Prostate gland (tissue), 2 donors: ENCODE measurements at regions not wholly inside any gene's neighbourhood (a gene's known extent, or its start where the extent isn't known, plus 50 kb on each side); places are given as distances from the start of the nearest gene placed in this dataset.

Experiments used
- CTCF ChIP-seq, 4 experiments: fragments of 200-600 bp in 2 of 4; fragments of 450-650 bp in 2 of 4; sonication (generic) in 2 of 4; IDR thresholded peaks; 1 replicate in 3 of 4; 2 replicates in 1 of 4; pipeline ENCODE4 v1.5.1; 2016 to 2019; ENCODE audit warnings: antibody characterized with exemption in 4 of 4, mild to moderate bottlenecking in 2 of 4, moderate library complexity in 2 of 4
- POLR2A ChIP-seq: fragments of 450-650 bp; IDR thresholded peaks from one replicate; pipeline ENCODE4 v1.6.1; 2016; ENCODE audit warnings: antibody characterized with exemption, mild to moderate bottlenecking
- POLR2AphosphoS5 ChIP-seq: sonication (generic); formaldehyde crosslinking; IDR thresholded peaks from one replicate; pipeline ENCODE4 v1.6.1; 2017; ENCODE audit warnings: antibody characterized with exemption

- TF ChIP-seq CTCF (IDR thresholded peaks at IDR 0.05) (no peak), POLR2AphosphoS5 (no peak), POLR2A (no peak)
These were observed 78.3 kb upstream of the HSPA9 start for GRCh38 chr5:138653502-138653901.
